ENCODE measurements at regions not wholly inside any gene's neighbourhood (a gene's known extent, or its start where the extent isn't known, plus 50 kb on each side); places are given as distances from the start of the nearest gene placed in this dataset.

GRCh38 chr12:89775063-89775985 is 66.7 kb upstream of the ATP2B1 start:
- Histone ChIP-seq H2AFZ (ENCODE audit: low read depth, low read length) (no peak overlapping the region), H3K9me3 (ENCODE audit: insufficient read depth, low read length) (0 out of 2 replicates have a peak, but pooled peaks cover 3% of the 10 kb centered on the region), H3K9ac (ENCODE audit: low read length) (no peak overlapping the region), H3K4me2 (ENCODE audit: low read length) (no peak overlapping the region), H4K20me1 (ENCODE audit: insufficient read depth, low read length) (no peaks in the 10 kb centered on the region), H3K36me3 (replicated peaks; ENCODE audit: low read depth, low read length) (no peaks in the 10 kb centered on the region), H3K27ac (ENCODE audit: low read length) (no peak overlapping the region), H3K4me3 (ENCODE audit: low read length) (no peak overlapping the region), H3K79me2 (ENCODE audit: low read length) (no peaks in the 10 kb centered on the region), H3K4me1 (ENCODE audit: low read length) (no peaks in the 10 kb centered on the region), H3K27me3 (ENCODE audit: low read depth, low read length) (no peaks in the 10 kb centered on the region)
- TF ChIP-seq EZH2phosphoT487 (IDR thresholded peaks at IDR 0.05; ENCODE audit: low read depth) (no peak), CTCF (IDR thresholded peaks at IDR 0.05; ENCODE audit: low read depth, low read length) (no peak)

- no peak overlapping the region for H3K4me3 ChIP-seq (ENCODE audit: low read length)
- H3K9me3 ChIP-seq (ENCODE audit: insufficient read depth, low read length), result 0 out of 2 replicates have a peak, but pooled peaks cover 3% of the 10 kb centered on the region
- H3K4me1 ChIP-seq (ENCODE audit: low read length), result no peaks in the 10 kb centered on the region
- TF ChIP-seq EZH2phosphoT487 (IDR thresholded peaks at IDR 0.05; ENCODE audit: low read depth) (no peak), CTCF (IDR thresholded peaks at IDR 0.05; ENCODE audit: low read depth, low read length) (no peak)
- no peaks in the 10 kb centered on the region for H4K20me1 ChIP-seq (ENCODE audit: insufficient read depth, low read length)
- no peaks in the 10 kb centered on the region for H3K79me2 ChIP-seq (ENCODE audit: low read length)
- H3K4me2 ChIP-seq (ENCODE audit: low read length), result no peak overlapping the region
- H3K27me3 ChIP-seq (ENCODE audit: low read depth, low read length), result no peaks in the 10 kb centered on the region
- no peaks in the 10 kb centered on the region for H3K36me3 ChIP-seq (replicated peaks; ENCODE audit: low read depth, low read length)
- H3K9ac ChIP-seq (ENCODE audit: low read length), result no peak overlapping the region
- H3K27ac ChIP-seq (ENCODE audit: low read length), result no peak overlapping the region
- no peak overlapping the region for H2AFZ ChIP-seq (ENCODE audit: low read depth, low read length)
These were observed 66.0 kb upstream of the ATP2B1 start for GRCh38 chr12:89774645-89775044.

- no peaks in the 10 kb centered on the region for H3K27me3 ChIP-seq (ENCODE audit: low read depth, low read length)
- H3K4me1 ChIP-seq (ENCODE audit: low read length), result peaks cover 11% of the 10 kb centered on the region
- H3K27ac ChIP-seq (ENCODE audit: low read length), result no peak overlapping the region
- H3K4me3 ChIP-seq (ENCODE audit: low read length), result no peak overlapping the region
- H3K4me2 ChIP-seq (ENCODE audit: low read length), result no peak overlapping the region
- no peaks in the 10 kb centered on the region for H3K79me2 ChIP-seq (ENCODE audit: low read length)
- H4K20me1 ChIP-seq (ENCODE audit: insufficient read depth, low read length), result no peaks in the 10 kb centered on the region
- TF ChIP-seq EZH2phosphoT487 (IDR thresholded peaks at IDR 0.05; ENCODE audit: low read depth) (no peak), CTCF (IDR thresholded peaks at IDR 0.05; ENCODE audit: low read depth, low read length) (no peak)
- H3K9ac ChIP-seq (ENCODE audit: low read length), result no peak overlapping the region
- no peaks in the 10 kb centered on the region for H3K36me3 ChIP-seq (replicated peaks; ENCODE audit: low read depth, low read length)
- no peaks in the 10 kb centered on the region for H3K9me3 ChIP-seq (ENCODE audit: insufficient read depth, low read length)
- H2AFZ ChIP-seq (ENCODE audit: low read depth, low read length), result no peak overlapping the region
These were observed 61.8 kb upstream of the ATP2B1 start for GRCh38 chr12:89770391-89770790.

- Histone ChIP-seq H3K4me1 (ENCODE audit: low read length) (peaks cover 11% of the 10 kb centered on the region), H4K20me1 (ENCODE audit: insufficient read depth, low read length) (no peaks in the 10 kb centered on the region), H3K27ac (ENCODE audit: low read length) (no peak overlapping the region), H2AFZ (ENCODE audit: low read depth, low read length) (no peak overlapping the region), H3K36me3 (replicated peaks; ENCODE audit: low read depth, low read length) (no peaks in the 10 kb centered on the region), H3K9me3 (ENCODE audit: insufficient read depth, low read length) (no peaks in the 10 kb centered on the region), H3K9ac (ENCODE audit: low read length) (no peak overlapping the region), H3K4me3 (ENCODE audit: low read length) (no peak overlapping the region), H3K79me2 (ENCODE audit: low read length) (no peaks in the 10 kb centered on the region), H3K4me2 (ENCODE audit: low read length) (no peak overlapping the region), H3K27me3 (ENCODE audit: low read depth, low read length) (no peaks in the 10 kb centered on the region)
- TF ChIP-seq EZH2phosphoT487 (IDR thresholded peaks at IDR 0.05; ENCODE audit: low read depth) (no peak), CTCF (IDR thresholded peaks at IDR 0.05; ENCODE audit: low read depth, low read length) (no peak)
These were observed 60.8 kb upstream of the ATP2B1 start for GRCh38 chr12:89769483-89769818.
